Mesendoderm (in vitro differentiated cells): ENCODE measurements at regions not wholly inside any gene's neighbourhood (a gene's known extent, or its start where the extent isn't known, plus 50 kb on each side); places are given as distances from the start of the nearest gene placed in this dataset.
A peak's percentile ranks its signal among the peaks of the same experiment; 100 is the strongest.

ENCODE experiments used
- DNase-seq: peaks from one replicate; pipeline ENCODE4 v3.0.0; 2013
- H2AK5ac ChIP-seq: 2 replicates; pipeline ENCODE4 v1.6.1; 2013; ENCODE audit warnings: low read length, inconsistent platforms
- H2BK120ac ChIP-seq: 2 replicates; pipeline ENCODE4 v1.6.1; 2013; ENCODE audit warnings: low read depth, mild to moderate bottlenecking, low read length, moderate library complexity, mixed read lengths
- H2BK15ac ChIP-seq: replicated peaks from 2 replicates; pipeline ENCODE4 v1.6.1; 2013; ENCODE audit warnings: low read depth, mild to moderate bottlenecking, moderate library complexity
- H2BK5ac ChIP-seq: 2 replicates; pipeline ENCODE4 v1.6.1; 2013; ENCODE audit warnings: low read length, inconsistent platforms
- H3K18ac ChIP-seq: 2 replicates; pipeline ENCODE4 v1.6.1; 2013; ENCODE audit warnings: mild to moderate bottlenecking, low read length, mixed read lengths
- H3K23ac ChIP-seq: one replicate; pipeline ENCODE4 v1.6.1; 2013; ENCODE audit warnings: low read length
- H3K27ac ChIP-seq: 2 replicates; pipeline ENCODE4 v1.5.1; 2013; ENCODE audit warnings: low read depth, mild to moderate bottlenecking, inconsistent platforms, low read length, moderate library complexity
- H3K27me3 ChIP-seq: 2 replicates; pipeline ENCODE4 v1.6.1; 2013; ENCODE audit warnings: low read length, control low read depth, mild to moderate bottlenecking, inconsistent platforms; ENCODE audit not compliant: insufficient read depth, poor library complexity
- H3K36me3 ChIP-seq: 2 replicates; pipeline ENCODE4 v1.6.1; 2013; ENCODE audit warnings: low read length, inconsistent platforms; ENCODE audit not compliant: control insufficient read depth, insufficient read depth
- H3K4ac ChIP-seq: one replicate; pipeline ENCODE4 v1.6.1; 2013; ENCODE audit warnings: low read depth, mild to moderate bottlenecking, low read length, moderate library complexity
- H3K4me1 ChIP-seq: 2 replicates; pipeline ENCODE4 v1.6.1; 2013; ENCODE audit warnings: low read depth, low read length, inconsistent platforms; ENCODE audit not compliant: control insufficient read depth
- H3K4me2 ChIP-seq: 2 replicates; pipeline ENCODE4 v1.6.1; 2013; ENCODE audit warnings: low read length
- H3K4me3 ChIP-seq: 2 replicates; pipeline ENCODE4 v1.5.1; 2013; ENCODE audit warnings: mild to moderate bottlenecking, low read length
- H3K56ac ChIP-seq: one replicate; pipeline ENCODE4 v1.6.1; 2013; ENCODE audit warnings: low read length
- H3K79me1 ChIP-seq: 2 replicates; pipeline ENCODE4 v1.6.1; 2013; ENCODE audit warnings: low read length, inconsistent platforms
- H3K79me2 ChIP-seq: 2 replicates; pipeline ENCODE4 v1.6.1; 2013; ENCODE audit warnings: mild to moderate bottlenecking, low read length; ENCODE audit not compliant: control insufficient read depth, insufficient read depth
- H3K9ac ChIP-seq: 2 replicates; pipeline ENCODE4 v1.6.1; 2013; ENCODE audit warnings: low read length, inconsistent platforms
- H4K5ac ChIP-seq: one replicate; pipeline ENCODE4 v1.6.1; 2013; ENCODE audit warnings: low read length
- H4K8ac ChIP-seq: one replicate; pipeline ENCODE4 v1.6.1; 2013; ENCODE audit warnings: low read depth, mild to moderate bottlenecking, control low read depth, low read length, moderate library complexity
- WGBS: extraction: QIAGEN DNeasy Blood & Tissue Kit; methylation state at CpG from one replicate; pipeline ENCODE4 v1.1.7; 2013; ENCODE audit warnings: low lambda C conversion rate, missing lambda C conversion rate; ENCODE audit not compliant: insufficient coverage; ENCODE audit errors: extremely low coverage; 5-methylcytosine and 5-hydroxymethylcytosine counted together

- Histone ChIP-seq H2AK5ac (no peak overlapping the region), H3K36me3 (no peaks in the 10 kb centered on the region), H3K4ac (no peak overlapping the region), H3K56ac (no peak overlapping the region), H3K4me1 (no peaks in the 10 kb centered on the region), H3K4me3 (no peak overlapping the region), H4K8ac (no peak overlapping the region), H3K23ac (no peak overlapping the region), H2BK5ac (no peak overlapping the region), H3K27me3 (no peaks in the 10 kb centered on the region), H3K18ac (no peak overlapping the region), H2BK120ac (no peak overlapping the region), H3K9ac (no peak overlapping the region), H3K79me2 (no peaks in the 10 kb centered on the region), H4K5ac (no peak overlapping the region), H3K4me2 (no peak overlapping the region), H3K79me1 (no peaks in the 10 kb centered on the region), H3K27ac (no peak overlapping the region), H2BK15ac (no peak overlapping the region)
- DNase-seq, result no peak
- WGBS, result no CpG with 5 or more reads among the region's 3 CpGs
Measured at GRCh38 chr1:37153116-37154100, 119.1 kb upstream of the GRIK3 start.

- H3K56ac ChIP-seq, result no peak overlapping the region
- no peak overlapping the region for H3K9ac ChIP-seq
- no peak overlapping the region for H2AK5ac ChIP-seq
- H3K79me1 ChIP-seq, result no peaks in the 10 kb centered on the region
- no peak overlapping the region for H2BK15ac ChIP-seq
- H3K4ac ChIP-seq, result no peak overlapping the region
- H2BK120ac ChIP-seq, result no peak overlapping the region
- no peak overlapping the region for H4K8ac ChIP-seq
- H3K79me2 ChIP-seq, result no peaks in the 10 kb centered on the region
- peak; percentile 33 for DNase-seq
- H3K27ac ChIP-seq, result no peak overlapping the region
- H3K18ac ChIP-seq, result no peak overlapping the region
- H2BK5ac ChIP-seq, result no peak overlapping the region
- no peak overlapping the region for H3K23ac ChIP-seq
- no peaks in the 10 kb centered on the region for H3K4me1 ChIP-seq
- no peaks in the 10 kb centered on the region for H3K27me3 ChIP-seq
- no CpG with 5 or more reads among the region's 9 CpGs for WGBS
- peak overlapping the region; percentile 29 for H4K5ac ChIP-seq
- no peaks in the 10 kb centered on the region for H3K36me3 ChIP-seq
- H3K4me3 ChIP-seq, result no peak overlapping the region
- H3K4me2 ChIP-seq, result no peak overlapping the region
Measured at GRCh38 chr1:37156646-37157045, 122.3 kb upstream of the GRIK3 start.

GRCh38 chr1:37157634-37158033 is 123.3 kb upstream of the GRIK3 start:
- no peak overlapping the region for H3K18ac ChIP-seq
- WGBS, result no CpG with 5 or more reads among the region's 5 CpGs
- H3K79me1 ChIP-seq, result no peaks in the 10 kb centered on the region
- no peaks in the 10 kb centered on the region for H3K27me3 ChIP-seq
- no peak overlapping the region for H4K8ac ChIP-seq
- H4K5ac ChIP-seq, result no peak overlapping the region
- H3K4me1 ChIP-seq, result no peaks in the 10 kb centered on the region
- no peak overlapping the region for H2BK120ac ChIP-seq
- no peak overlapping the region for H3K27ac ChIP-seq
- H3K4ac ChIP-seq, result no peak overlapping the region
- H2BK5ac ChIP-seq, result no peak overlapping the region
- H3K36me3 ChIP-seq, result no peaks in the 10 kb centered on the region
- no peak overlapping the region for H3K4me2 ChIP-seq
- DNase-seq, result no peak
- H3K79me2 ChIP-seq, result no peaks in the 10 kb centered on the region
- H3K23ac ChIP-seq, result no peak overlapping the region
- H2AK5ac ChIP-seq, result no peak overlapping the region
- no peak overlapping the region for H3K4me3 ChIP-seq
- no peak overlapping the region for H3K9ac ChIP-seq
- H2BK15ac ChIP-seq, result no peak overlapping the region
- H3K56ac ChIP-seq, result no peak overlapping the region

- no peak overlapping the region for H3K4me2 ChIP-seq
Measured at GRCh38 chr1:37158113-37158749, 123.9 kb upstream of the GRIK3 start.

GRCh38 chr1:37159102-37159501 is 124.8 kb upstream of the GRIK3 start:
- Histone ChIP-seq H2BK15ac (no peak overlapping the region), H3K23ac (no peak overlapping the region), H3K27me3 (no peaks in the 10 kb centered on the region), H3K56ac (no peak overlapping the region), H2AK5ac (no peak overlapping the region), H3K9ac (no peak overlapping the region), H2BK120ac (no peak overlapping the region), H4K5ac (no peak overlapping the region), H3K4ac (no peak overlapping the region), H4K8ac (no peak overlapping the region), H3K4me3 (no peak overlapping the region), H3K36me3 (no peaks in the 10 kb centered on the region), H3K4me2 (no peak overlapping the region), H3K27ac (no peak overlapping the region), H3K79me2 (no peaks in the 10 kb centered on the region), H3K18ac (no peak overlapping the region), H2BK5ac (no peak overlapping the region), H3K4me1 (no peaks in the 10 kb centered on the region), H3K79me1 (no peaks in the 10 kb centered on the region)
- DNase-seq, result peak; percentile 28
- no CpG with 5 or more reads among the region's 1 CpG for WGBS

More at GRCh38 chr1:37158113-37158749, 123.9 kb upstream of the GRIK3 start:
- no peak overlapping the region for H3K18ac ChIP-seq
- no peaks in the 10 kb centered on the region for H3K79me1 ChIP-seq
- no peak overlapping the region for H3K9ac ChIP-seq
- no peak overlapping the region for H3K4me3 ChIP-seq
- no peaks in the 10 kb centered on the region for H3K36me3 ChIP-seq
- no CpG with 5 or more reads among the region's 5 CpGs for WGBS
- H3K56ac ChIP-seq, result no peak overlapping the region
- H3K23ac ChIP-seq, result no peak overlapping the region
- no peak for DNase-seq
- no peaks in the 10 kb centered on the region for H3K4me1 ChIP-seq
- no peak overlapping the region for H4K5ac ChIP-seq
- no peak overlapping the region for H4K8ac ChIP-seq
- H2BK15ac ChIP-seq, result no peak overlapping the region
- H2BK5ac ChIP-seq, result no peak overlapping the region
- H2BK120ac ChIP-seq, result no peak overlapping the region
- H2AK5ac ChIP-seq, result no peak overlapping the region
- no peaks in the 10 kb centered on the region for H3K27me3 ChIP-seq
- no peaks in the 10 kb centered on the region for H3K79me2 ChIP-seq
- no peak overlapping the region for H3K4ac ChIP-seq
- H3K27ac ChIP-seq, result no peak overlapping the region
